ENCODE measurements at regions not wholly inside any gene's neighbourhood (a gene's known extent, or its start where the extent isn't known, plus 50 kb on each side); places are given as distances from the start of the nearest gene placed in this dataset.
"Not testable (repeated sequence)": the region's sequence is repeated elsewhere in the genome, so short reads cannot be mapped to it uniquely, and the experiment has no call there.

- DNase-seq (ENCODE audit: low read depth): no peak
Observed at GRCh38 chr4:10276152-10276551, 159.6 kb upstream of the WDR1 start.

GRCh38 chr4:10275696-10276095 lies 159.1 kb upstream of the WDR1 start:
- DNase-seq (ENCODE audit: low read depth): no peak

GRCh38 chr4:10273030-10273429 lies 156.4 kb upstream of the WDR1 start:
- DNase-seq (ENCODE audit: low read depth): no peak

GRCh38 chr4:10272511-10272910 lies 155.9 kb upstream of the WDR1 start:
- DNase-seq (ENCODE audit: low read depth): no peak

- DNase-seq (ENCODE audit: low read depth): no peak
Observed at GRCh38 chr4:10267066-10267465, 150.5 kb upstream of the WDR1 start.

- DNase-seq (ENCODE audit: low read depth): no peak
Observed at GRCh38 chr4:10260777-10261176, 144.2 kb upstream of the WDR1 start.

- no peak for DNase-seq (ENCODE audit: low read depth)
Observed at GRCh38 chr4:10259976-10260375, 143.4 kb upstream of the WDR1 start.

- no peak for DNase-seq (ENCODE audit: low read depth)
Observed at GRCh38 chr4:10256203-10256602, 139.6 kb upstream of the WDR1 start.

- no peak for DNase-seq (ENCODE audit: low read depth)
Observed at GRCh38 chr4:10253765-10254164, 137.2 kb upstream of the WDR1 start.

GRCh38 chr4:10245751-10246150 lies 129.2 kb upstream of the WDR1 start:
- no peak for DNase-seq (ENCODE audit: low read depth)

GRCh38 chr4:10243856-10244255 lies 127.3 kb upstream of the WDR1 start:
- DNase-seq (ENCODE audit: low read depth): no peak

- DNase-seq (ENCODE audit: low read depth): no peak
Observed at GRCh38 chr4:10240691-10241090, 124.1 kb upstream of the WDR1 start.

- DNase-seq (ENCODE audit: low read depth): no peak
Observed at GRCh38 chr4:10239982-10240654, 123.5 kb upstream of the WDR1 start.

- no peak for DNase-seq (ENCODE audit: low read depth)
Observed at GRCh38 chr4:10237131-10237530, 120.5 kb upstream of the WDR1 start.

- no peak for DNase-seq (ENCODE audit: low read depth)
Observed at GRCh38 chr4:10232114-10232513, 115.5 kb upstream of the WDR1 start.

- DNase-seq (ENCODE audit: low read depth): no peak
Observed at GRCh38 chr4:10226756-10227155, 110.2 kb upstream of the WDR1 start.

GRCh38 chr4:10225096-10225495 lies 108.5 kb upstream of the WDR1 start:
- no peak for DNase-seq (ENCODE audit: low read depth)

GRCh38 chr4:10223782-10224181 lies 107.2 kb upstream of the WDR1 start:
- DNase-seq (ENCODE audit: low read depth): no peak

GRCh38 chr4:10213481-10213880 lies 96.9 kb upstream of the WDR1 start:
- DNase-seq (ENCODE audit: low read depth): not testable (repeated sequence)

GRCh38 chr4:10212901-10213300 lies 96.3 kb upstream of the WDR1 start:
- DNase-seq (ENCODE audit: low read depth): no peak

GRCh38 chr4:10212400-10212799 lies 95.8 kb upstream of the WDR1 start:
- no peak for DNase-seq (ENCODE audit: low read depth)

- no peak for DNase-seq (ENCODE audit: low read depth)
Observed at GRCh38 chr4:10207116-10207515, 90.5 kb upstream of the WDR1 start.

GRCh38 chr4:10205223-10205622 lies 88.6 kb upstream of the WDR1 start:
- no peak for DNase-seq (ENCODE audit: low read depth)

- DNase-seq (ENCODE audit: low read depth): no peak
Observed at GRCh38 chr4:10204401-10205058, 87.9 kb upstream of the WDR1 start.

All from Daoy (cell line).